Cardiac fibroblast (primary cell): ENCODE measurements at regions not wholly inside any gene's neighbourhood (a gene's known extent, or its start where the extent isn't known, plus 50 kb on each side); places are given as distances from the start of the nearest gene placed in this dataset.

Experiments used
- DNase-seq, 2 donors: peaks; one replicate each; pipeline versions ENCODE4 v3.0.0 to v3.0.0-alpha.2; 2010; ENCODE audit warnings: low read depth in 2 of 2
- H3K4me3 ChIP-seq, 2 donors: replicated peaks in 1 of 2; 1 replicate in 1 of 2; 2 replicates in 1 of 2; pipeline ENCODE4 v1.5.1; 2011; ENCODE audit warnings: low read depth in 2 of 2, low read length in 2 of 2, mild to moderate bottlenecking in 2 of 2, moderate library complexity in 1 of 2
- CTCF ChIP-seq: IDR thresholded peaks from one replicate; pipeline ENCODE4 v1.5.1; 2011; ENCODE audit warnings: low read depth, mild to moderate bottlenecking, low read length, inconsistent platforms

DNA sequence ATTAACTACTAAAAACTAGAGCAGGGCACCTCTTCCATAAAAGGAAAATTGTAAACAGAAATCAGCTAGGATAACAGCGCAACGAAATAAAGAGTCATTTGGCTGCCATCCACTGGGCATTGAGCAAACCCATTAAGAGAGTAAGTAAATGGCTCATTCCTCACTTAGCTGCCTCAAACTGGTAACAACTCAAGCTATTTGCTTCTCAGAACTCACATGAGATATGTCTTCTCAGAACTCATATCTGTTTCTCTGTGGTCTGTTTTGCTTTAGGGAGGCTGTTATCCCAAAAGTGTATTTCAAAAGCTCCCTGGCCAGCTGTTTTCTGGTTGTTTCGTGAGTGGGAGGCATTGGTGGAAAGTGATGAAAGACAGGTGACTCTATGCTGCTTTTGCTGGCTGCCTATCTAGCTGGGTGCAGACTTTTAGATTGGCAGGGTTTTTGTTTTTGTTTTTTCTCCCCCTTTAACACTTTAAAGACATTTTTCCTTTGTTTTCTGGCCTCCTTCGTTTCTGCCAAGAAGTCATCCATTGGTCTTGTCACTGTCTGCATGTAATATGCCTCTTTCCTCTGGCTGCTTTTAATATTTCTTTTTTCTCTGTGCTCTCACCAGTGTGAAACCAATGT lies 269.2 kb upstream of the RGS18 start:
- TF ChIP-seq CTCF: no peak
- no peak overlapping the region for H3K4me3 ChIP-seq
- peak; percentile 1 to 34 for DNase-seq

DNA sequence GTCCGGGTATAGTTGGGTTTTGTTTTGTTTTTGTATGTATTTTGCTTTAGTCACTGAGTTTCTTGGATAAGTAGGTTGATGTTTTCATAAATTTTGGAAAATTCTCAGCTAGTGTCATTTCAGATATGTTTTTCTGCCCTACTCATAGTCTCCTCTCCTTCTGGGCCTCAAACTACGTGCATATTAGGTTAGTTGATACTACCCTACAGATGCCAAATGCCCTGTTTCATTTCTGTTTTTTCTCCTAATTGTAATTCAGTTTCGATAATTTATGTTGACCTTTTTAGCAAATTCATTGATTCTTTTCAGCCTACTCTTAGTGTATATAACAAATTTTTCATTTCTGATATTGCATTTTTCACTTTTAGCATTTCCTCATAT lies 268.6 kb upstream of the RGS18 start:
- no peak for DNase-seq
- no peak overlapping the region for H3K4me3 ChIP-seq
- no peak for TF ChIP-seq CTCF

DNA sequence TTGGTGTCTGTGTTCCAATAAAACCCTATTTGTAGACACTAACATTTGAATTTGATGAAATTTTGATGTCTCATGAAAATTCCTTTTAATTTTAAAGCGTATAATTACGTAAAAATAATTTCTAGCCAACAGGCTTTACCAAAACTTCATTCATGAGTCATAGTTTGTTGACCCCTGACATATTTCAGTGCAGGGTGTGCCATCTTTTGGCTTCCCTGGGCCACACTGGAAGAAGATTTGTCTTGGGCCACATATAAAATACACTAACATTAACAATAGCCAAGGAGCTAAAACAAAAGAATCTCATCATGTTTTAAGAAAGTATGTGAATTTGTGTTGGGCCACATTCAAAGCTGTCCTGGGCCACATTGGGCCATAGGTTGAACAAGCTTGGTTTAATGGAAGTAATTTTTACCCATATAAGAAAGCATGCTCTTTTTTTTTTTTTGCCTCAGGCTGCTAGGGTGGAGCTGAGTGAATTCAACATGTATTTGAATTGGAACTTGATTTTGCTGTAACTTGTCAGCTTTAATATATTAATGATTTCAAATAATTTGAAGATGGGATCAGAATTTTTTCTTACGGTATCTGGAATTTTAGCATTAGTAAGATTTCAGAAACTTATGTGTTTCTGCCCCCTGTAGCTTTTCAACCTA lies 267.7 kb upstream of the RGS18 start:
- DNase-seq: no peak
- no peak overlapping the region for H3K4me3 ChIP-seq
- no peak for TF ChIP-seq CTCF

DNA sequence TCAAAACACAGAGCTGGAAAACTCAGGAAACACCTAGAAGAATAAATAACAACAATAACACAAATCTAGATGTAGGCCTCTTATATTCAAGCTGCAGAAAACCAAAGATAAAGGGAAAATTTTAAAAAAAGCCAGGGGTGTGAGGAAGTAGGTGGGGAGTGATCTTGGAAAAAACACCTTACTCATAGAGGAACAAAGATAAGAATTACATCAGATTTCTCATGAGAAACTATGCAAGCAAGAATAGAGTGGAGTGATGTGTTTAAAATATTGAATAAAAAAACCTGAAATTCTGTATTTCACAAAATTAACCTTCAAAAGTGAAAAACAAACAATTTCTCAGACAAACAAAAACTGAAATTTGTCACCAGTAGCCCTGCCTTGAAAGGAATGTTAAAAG lies 265.5 kb upstream of the RGS18 start:
- no peak for TF ChIP-seq CTCF
- no peak overlapping the region for H3K4me3 ChIP-seq
- no peak for DNase-seq

DNA sequence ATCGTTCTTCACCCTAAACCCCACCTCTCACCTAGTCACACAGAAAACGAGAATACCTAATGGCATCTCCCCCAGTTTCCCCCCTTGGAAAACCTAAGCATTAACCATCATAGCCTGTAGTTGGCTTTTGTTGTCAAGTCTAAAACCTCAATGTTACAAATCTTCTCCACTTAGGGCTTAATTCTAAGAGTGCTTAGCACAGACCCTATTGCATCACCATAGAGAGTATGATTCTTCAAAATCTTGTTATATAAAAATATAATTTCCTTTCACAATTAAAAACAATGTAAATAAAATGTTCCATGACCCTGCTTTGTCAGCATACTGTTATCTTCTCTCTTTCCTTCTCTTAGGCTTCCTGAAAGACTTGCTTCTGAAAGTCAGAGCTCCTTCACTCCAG lies 263.2 kb upstream of the RGS18 start:
- no peak for DNase-seq
- no peak for TF ChIP-seq CTCF
- H3K4me3 ChIP-seq: no peak overlapping the region

DNA sequence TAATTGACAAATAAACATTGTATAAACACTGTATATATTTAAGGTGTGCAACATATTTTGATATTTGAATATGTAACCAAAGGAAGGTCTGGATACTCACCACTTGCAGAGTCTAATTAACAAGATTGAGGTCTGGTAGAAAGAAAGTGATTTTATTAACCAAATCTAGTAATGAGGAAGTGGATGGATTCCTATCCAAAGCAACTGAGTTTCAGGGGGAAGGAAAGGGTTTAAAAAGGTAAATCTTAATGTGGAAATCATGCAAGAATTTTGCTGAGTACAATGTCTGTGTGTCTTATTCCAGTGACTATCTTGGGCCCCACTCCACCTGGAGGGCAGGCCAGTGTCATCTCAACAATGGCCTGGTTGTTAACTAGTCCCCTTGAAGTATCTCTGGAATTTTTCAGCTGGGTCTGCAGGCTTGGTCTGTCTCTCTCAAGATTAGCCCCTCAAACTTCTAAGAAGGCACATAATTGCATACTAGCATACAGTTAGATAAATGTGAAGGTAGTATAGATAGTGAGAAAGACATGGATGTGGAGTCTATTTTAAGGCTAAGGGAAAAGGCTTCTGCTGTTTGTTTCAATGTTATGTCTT lies 262.7 kb upstream of the RGS18 start:
- TF ChIP-seq CTCF: no peak
- DNase-seq: no peak

More for the DNA sequence above, 262.7 kb upstream of the RGS18 start:
- no peak overlapping the region for H3K4me3 ChIP-seq
